Ishikawa (cell line): ENCODE measurements at regions not wholly inside any gene's neighbourhood (a gene's known extent, or its start where the extent isn't known, plus 50 kb on each side); places are given as distances from the start of the nearest gene placed in this dataset.

Experiments
- EP300 ChIP-seq: IDR thresholded peaks from 2 replicates; pipeline ENCODE4 v1.6.1; 2012; ENCODE audit warnings: borderline replicate concordance
- TAF1 ChIP-seq: IDR thresholded peaks from 2 replicates; pipeline ENCODE4 v1.6.1; 2012; ENCODE audit warnings: low read depth, mild to moderate bottlenecking
- USF1 ChIP-seq: IDR thresholded peaks from 2 replicates; pipeline ENCODE4 v1.6.1; 2012

DNA sequence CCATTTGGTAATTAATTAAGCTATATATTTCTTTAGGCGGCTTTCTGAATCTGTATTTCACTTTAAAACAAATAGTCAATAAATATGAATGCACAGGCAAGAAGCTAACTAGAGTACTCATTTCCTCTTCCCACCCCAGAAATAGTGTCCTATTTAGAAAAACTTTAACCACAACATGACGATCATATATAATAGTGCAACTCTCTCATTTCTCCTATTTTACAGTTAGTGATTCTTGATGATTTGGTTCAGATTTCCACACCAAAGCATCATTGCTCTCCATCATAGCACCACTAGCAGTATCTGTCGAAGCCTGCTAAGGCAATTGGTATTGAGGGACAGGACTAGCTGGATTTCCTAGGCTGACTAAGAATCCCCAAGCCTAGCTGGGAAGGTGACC is 184.0 kb upstream of the GALNTL6 start:
- no peak for TF ChIP-seq EP300
- no peak for TF ChIP-seq USF1
- no peak for TF ChIP-seq TAF1
